ENCODE measurements at regions not wholly inside any gene's neighbourhood (a gene's known extent, or its start where the extent isn't known, plus 50 kb on each side); places are given as distances from the start of the nearest gene placed in this dataset.

DNA sequence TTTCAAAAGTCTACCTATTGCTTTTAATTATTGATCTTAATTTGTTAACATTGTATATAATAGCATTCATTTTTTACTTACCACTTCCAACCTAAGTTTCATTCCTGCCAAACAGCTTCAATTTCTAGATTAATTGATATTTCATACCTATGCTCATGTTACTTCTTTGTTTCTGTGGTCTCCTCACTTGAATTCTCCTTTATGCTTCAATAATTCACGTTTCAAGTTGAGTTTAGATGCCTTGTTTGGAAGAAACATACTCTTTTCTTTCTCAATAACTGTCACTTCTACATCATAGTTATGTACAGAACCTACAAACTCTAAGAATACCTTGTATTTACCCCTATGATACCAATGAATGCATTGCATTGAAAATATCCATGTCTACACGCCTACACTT lies 862.2 kb upstream of the LRATD1 start:
- CTCF ChIA-PET, result interaction anchor here (0.7 kb wide), 1 partner anchor 15 kb away, joined by 7 read pairs; no protein-coding TSS in a partner anchor
- Histone ChIP-seq H3K4me3 (ENCODE audit: low read depth, low read length) (no peak overlapping the region), H3K36me3 (ENCODE audit: control insufficient read depth in 2 of 2, insufficient read depth in 1 of 2, low read length in 2 of 2) (no peaks in the 10 kb centered on the region), H3K27ac (ENCODE audit: extremely low read depth, low read depth, low read length) (no peak overlapping the region), H3K9me3 (ENCODE audit: control insufficient read depth, insufficient read depth, low read depth, low read length) (no peaks in the 10 kb centered on the region), H3K4me1 (ENCODE audit: control insufficient read depth, insufficient read depth, low read length) (no peaks in the 10 kb centered on the region)
- TF ChIP-seq ZNF140 (tag by site-specific recombination; IDR thresholded peaks at IDR 0.05) (no peak), GLIS2 (tag by site-specific recombination; IDR thresholded peaks at IDR 0.05) (no peak), EGR2 (tag by site-specific recombination; IDR thresholded peaks at IDR 0.05; ENCODE audit: low read depth) (no peak), RBAK (tag by site-specific recombination; IDR thresholded peaks at IDR 0.05) (no peak), ZNF335 (tag by site-specific recombination; conservative IDR thresholded peaks at IDR 0.05) (no peak), OSR2 (tag by site-specific recombination; IDR thresholded peaks at IDR 0.05) (no peak), ZNF324 (tag by site-specific recombination; IDR thresholded peaks at IDR 0.05) (no peak), ZNF426 (tag by site-specific recombination; IDR thresholded peaks at IDR 0.05) (no peak)
- POLR2A ChIA-PET, result no interaction called here

DNA sequence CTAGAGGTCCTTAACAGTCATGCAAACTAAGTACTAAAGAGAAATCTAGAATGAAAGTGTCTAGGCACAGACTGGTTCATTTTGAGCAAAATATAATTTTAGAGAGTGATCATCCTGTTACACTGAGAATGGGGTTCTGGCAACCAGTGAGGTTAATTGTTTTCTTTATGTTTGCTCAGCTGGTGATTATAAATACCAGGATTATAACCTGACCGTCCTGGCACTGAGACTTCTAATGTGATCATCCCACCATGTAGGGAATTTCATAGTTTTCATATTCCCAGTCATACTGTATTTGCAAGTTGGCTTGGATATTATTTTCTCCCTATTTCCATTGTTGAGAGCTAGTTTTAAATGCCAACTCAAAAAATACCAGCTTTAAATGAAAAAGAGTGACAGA lies 852.5 kb upstream of the LRATD1 start:
- Histone ChIP-seq H3K27ac (ENCODE audit: extremely low read depth, low read depth, low read length) (no peak overlapping the region), H3K4me3 (ENCODE audit: low read depth, low read length) (no peak overlapping the region), H3K9me3 (ENCODE audit: control insufficient read depth, insufficient read depth, low read depth, low read length) (no peaks in the 10 kb centered on the region), H3K36me3 (ENCODE audit: control insufficient read depth in 2 of 2, insufficient read depth in 1 of 2, low read length in 2 of 2) (no peaks in the 10 kb centered on the region), H3K4me1 (ENCODE audit: control insufficient read depth, insufficient read depth, low read length) (no peaks in the 10 kb centered on the region)
- TF ChIP-seq REPIN1 (tag by site-specific recombination; IDR thresholded peaks at IDR 0.05; ENCODE audit: low read depth), result no peak
- TF ChIP-seq, protein P1, sequence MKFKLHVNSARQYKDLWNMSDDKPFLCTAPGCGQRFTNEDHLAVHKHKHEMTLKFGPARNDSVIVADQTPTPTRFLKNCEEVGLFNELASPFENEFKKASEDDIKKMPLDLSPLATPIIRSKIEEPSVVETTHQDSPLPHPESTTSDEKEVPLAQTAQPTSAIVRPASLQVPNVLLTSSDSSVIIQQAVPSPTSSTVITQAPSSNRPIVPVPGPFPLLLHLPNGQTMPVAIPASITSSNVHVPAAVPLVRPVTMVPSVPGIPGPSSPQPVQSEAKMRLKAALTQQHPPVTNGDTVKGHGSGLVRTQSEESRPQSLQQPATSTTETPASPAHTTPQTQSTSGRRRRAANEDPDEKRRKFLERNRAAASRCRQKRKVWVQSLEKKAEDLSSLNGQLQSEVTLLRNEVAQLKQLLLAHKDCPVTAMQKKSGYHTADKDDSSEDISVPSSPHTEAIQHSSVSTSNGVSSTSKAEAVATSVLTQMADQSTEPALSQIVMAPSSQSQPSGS (tag by site-specific recombination; IDR thresholded peaks at IDR 0.05; ENCODE audit: low read depth), result no peak
- no peak for TF ChIP-seq ZNF701 (tag by site-specific recombination; IDR thresholded peaks at IDR 0.05)
- no peak for TF ChIP-seq RBAK (tag by site-specific recombination; IDR thresholded peaks at IDR 0.05)
- TF ChIP-seq ZFP41 (tag by site-specific recombination; IDR thresholded peaks at IDR 0.05; ENCODE audit: borderline replicate concordance), result no peak
- no peak for TF ChIP-seq ZNF544 (tag by site-specific recombination; IDR thresholded peaks at IDR 0.05)
- TF ChIP-seq ZNF670 (tag by site-specific recombination; IDR thresholded peaks at IDR 0.05; ENCODE audit: low read depth), result no peak
- CTCF ChIA-PET, result no interaction called here
- POLR2A ChIA-PET, result no interaction called here

DNA sequence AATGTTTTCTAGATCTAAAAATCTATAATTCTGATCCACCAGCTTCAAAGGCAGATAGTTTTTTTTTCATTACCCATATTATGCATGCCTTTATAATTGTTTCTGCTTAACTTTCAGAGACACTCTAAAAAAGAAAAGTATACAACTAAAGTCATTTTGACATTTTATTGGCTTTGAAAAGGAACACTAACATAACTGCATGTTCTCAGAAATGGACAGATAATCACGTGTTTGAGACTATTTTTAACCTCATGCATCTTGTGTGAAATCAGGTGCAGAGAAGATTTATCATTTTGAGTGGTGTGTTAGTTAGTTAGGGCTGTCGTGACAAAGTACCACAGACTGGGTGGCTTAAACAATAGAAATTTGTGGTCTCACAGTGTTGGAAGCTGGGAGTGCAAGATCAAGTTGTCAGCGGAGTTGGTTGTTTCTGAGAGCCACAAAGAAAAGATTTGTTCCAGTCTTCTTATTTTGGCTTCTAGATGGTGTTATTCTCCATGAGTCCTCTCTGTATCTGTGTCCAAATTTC lies 841.4 kb upstream of the LRATD1 start:
- H3K9me3 ChIP-seq (ENCODE audit: control insufficient read depth, insufficient read depth, low read depth, low read length), result no peaks in the 10 kb centered on the region
- H3K27ac ChIP-seq (ENCODE audit: extremely low read depth, low read depth, low read length), result no peak overlapping the region
- no peaks in the 10 kb centered on the region for H3K4me1 ChIP-seq (ENCODE audit: control insufficient read depth, insufficient read depth, low read length)
- TF ChIP-seq, protein P2, sequence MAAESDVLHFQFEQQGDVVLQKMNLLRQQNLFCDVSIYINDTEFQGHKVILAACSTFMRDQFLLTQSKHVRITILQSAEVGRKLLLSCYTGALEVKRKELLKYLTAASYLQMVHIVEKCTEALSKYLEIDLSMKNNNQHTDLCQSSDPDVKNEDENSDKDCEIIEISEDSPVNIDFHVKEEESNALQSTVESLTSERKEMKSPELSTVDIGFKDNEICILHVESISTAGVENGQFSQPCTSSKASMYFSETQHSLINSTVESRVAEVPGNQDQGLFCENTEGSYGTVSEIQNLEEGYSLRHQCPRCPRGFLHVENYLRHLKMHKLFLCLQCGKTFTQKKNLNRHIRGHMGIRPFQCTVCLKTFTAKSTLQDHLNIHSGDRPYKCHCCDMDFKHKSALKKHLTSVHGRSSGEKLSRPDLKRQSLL (tag by site-specific recombination; IDR thresholded peaks at IDR 0.05), result no peak
- TF ChIP-seq, protein P3, sequence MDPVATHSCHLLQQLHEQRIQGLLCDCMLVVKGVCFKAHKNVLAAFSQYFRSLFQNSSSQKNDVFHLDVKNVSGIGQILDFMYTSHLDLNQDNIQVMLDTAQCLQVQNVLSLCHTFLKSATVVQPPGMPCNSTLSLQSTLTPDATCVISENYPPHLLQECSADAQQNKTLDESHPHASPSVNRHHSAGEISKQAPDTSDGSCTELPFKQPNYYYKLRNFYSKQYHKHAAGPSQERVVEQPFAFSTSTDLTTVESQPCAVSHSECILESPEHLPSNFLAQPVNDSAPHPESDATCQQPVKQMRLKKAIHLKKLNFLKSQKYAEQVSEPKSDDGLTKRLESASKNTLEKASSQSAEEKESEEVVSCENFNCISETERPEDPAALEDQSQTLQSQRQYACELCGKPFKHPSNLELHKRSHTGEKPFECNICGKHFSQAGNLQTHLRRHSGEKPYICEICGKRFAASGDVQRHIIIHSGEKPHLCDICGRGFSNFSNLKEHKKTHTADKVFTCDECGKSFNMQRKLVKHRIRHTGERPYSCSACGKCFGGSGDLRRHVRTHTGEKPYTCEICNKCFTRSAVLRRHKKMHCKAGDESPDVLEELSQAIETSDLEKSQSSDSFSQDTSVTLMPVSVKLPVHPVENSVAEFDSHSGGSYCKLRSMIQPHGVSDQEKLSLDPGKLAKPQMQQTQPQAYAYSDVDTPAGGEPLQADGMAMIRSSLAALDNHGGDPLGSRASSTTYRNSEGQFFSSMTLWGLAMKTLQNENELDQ (tag by site-specific recombination; IDR thresholded peaks at IDR 0.05; ENCODE audit: low read depth), result no peak
- TF ChIP-seq, protein P4, sequence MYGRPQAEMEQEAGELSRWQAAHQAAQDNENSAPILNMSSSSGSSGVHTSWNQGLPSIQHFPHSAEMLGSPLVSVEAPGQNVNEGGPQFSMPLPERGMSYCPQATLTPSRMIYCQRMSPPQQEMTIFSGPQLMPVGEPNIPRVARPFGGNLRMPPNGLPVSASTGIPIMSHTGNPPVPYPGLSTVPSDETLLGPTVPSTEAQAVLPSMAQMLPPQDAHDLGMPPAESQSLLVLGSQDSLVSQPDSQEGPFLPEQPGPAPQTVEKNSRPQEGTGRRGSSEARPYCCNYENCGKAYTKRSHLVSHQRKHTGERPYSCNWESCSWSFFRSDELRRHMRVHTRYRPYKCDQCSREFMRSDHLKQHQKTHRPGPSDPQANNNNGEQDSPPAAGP (tag by site-specific recombination; IDR thresholded peaks at IDR 0.05), result no peak
- TF ChIP-seq ZNF302 (tag by site-specific recombination; IDR thresholded peaks at IDR 0.05; ENCODE audit: low read depth) (no peak), ZNF558 (tag by site-specific recombination; IDR thresholded peaks at IDR 0.05) (no peak), TCF7L2 (IDR thresholded peaks at IDR 0.05; ENCODE audit: borderline replicate concordance, low read depth, low read length) (no peak)
- ChIA-PET CTCF (no interaction called here), POLR2A (no interaction called here)
- no peaks in the 10 kb centered on the region for H3K36me3 ChIP-seq (ENCODE audit: control insufficient read depth in 2 of 2, insufficient read depth in 1 of 2, low read length in 2 of 2)
- no peak overlapping the region for H3K4me3 ChIP-seq (ENCODE audit: low read depth, low read length)
